A673 (cell line): ENCODE measurements at regions not wholly inside any gene's neighbourhood (a gene's known extent, or its start where the extent isn't known, plus 50 kb on each side); places are given as distances from the start of the nearest gene placed in this dataset.

ENCODE experiments used
- BruUV-seq: library from RNA; stranded (reverse); fragments of 400-500 nt; replicated peaks from 2 replicates; lab custom pipeline; 2021; lab: Mats Ljungman, UMichigan
- CTCF ChIA-PET: fragments of 300-600 bp; sonication (Branson Sonifier 250); formaldehyde crosslinking; loops from one replicate; lab custom pipeline; 2022; ENCODE audit warnings: antibody characterized with exemption; lab: Charles Lee
- POLR2A ChIA-PET: fragments of 300-600 bp; sonication (Branson Sonifier 250); formaldehyde crosslinking; loops from one replicate; lab custom pipeline; 2022; ENCODE audit warnings: antibody characterized with exemption; ENCODE audit not compliant: low non-redundant PET; lab: Charles Lee
- DNase-seq: peaks from one replicate; pipeline ENCODE4 v3.0.0-alpha.2; 2015; ENCODE audit warnings: low spot score
- H3K27ac ChIP-seq: fragments of 200-600 bp; sonication (generic); 2 replicates; pipeline ENCODE4 v1.5.1; 2016; ENCODE audit warnings: mixed run types, low read depth, mild to moderate bottlenecking, mixed read lengths, antibody characterized with exemption, low read length; ENCODE audit not compliant: poor library complexity, severe bottlenecking
- H3K27me3 ChIP-seq: fragments of 200-600 bp; sonication (generic); replicated peaks from 2 replicates; pipeline ENCODE4 v1.6.1; 2017; ENCODE audit warnings: mixed run types, low read depth, mild to moderate bottlenecking, mixed read lengths, antibody characterized with exemption, low read length; ENCODE audit not compliant: insufficient read depth, poor library complexity
- H3K36me3 ChIP-seq: fragments of 200-600 bp; sonication (generic); 2 replicates; pipeline ENCODE4 v1.6.1; 2016; ENCODE audit warnings: mixed run types, mild to moderate bottlenecking, mixed read lengths, antibody characterized with exemption, low read length; ENCODE audit not compliant: insufficient read depth, poor library complexity, severe bottlenecking
- H3K4me1 ChIP-seq: fragments of 200-600 bp; sonication (generic); 2 replicates; pipeline ENCODE4 v1.6.1; 2017; ENCODE audit warnings: mixed run types, mild to moderate bottlenecking, mixed read lengths, antibody characterized with exemption, low read length; ENCODE audit not compliant: insufficient read depth, poor library complexity, severe bottlenecking
- H3K4me3 ChIP-seq: fragments of 200-600 bp; sonication (generic); 2 replicates; pipeline ENCODE4 v1.5.1; 2016; ENCODE audit warnings: low read depth, mixed run types, mild to moderate bottlenecking, mixed read lengths, low read length; ENCODE audit not compliant: poor library complexity, severe bottlenecking
- H3K9me3 ChIP-seq: fragments of 200-600 bp; sonication (generic); 2 replicates; pipeline ENCODE4 v1.6.1; 2016; ENCODE audit warnings: mixed run types, low read depth, mild to moderate bottlenecking, mixed read lengths, antibody characterized with exemption, low read length; ENCODE audit not compliant: poor library complexity, severe bottlenecking
- EZH2 ChIP-seq: fragments of 200-600 bp; sonication (generic); IDR thresholded peaks from 2 replicates; pipeline ENCODE4 v1.6.1; 2017; ENCODE audit warnings: borderline replicate concordance, low read depth, mild to moderate bottlenecking, mixed read lengths, antibody characterized with exemption, low read length; ENCODE audit not compliant: poor library complexity, severe bottlenecking
- intact Hi-C: fragments of 100-400 bp; cut with micrococcal nuclease; formaldehyde crosslinking; loops from one replicate; pipeline ENCODE4 v1.10.0; 2022; ENCODE audit not compliant: unreplicated experiment
- TF ChIP-seq, protein P1 (sequence below): fragments of 300-800, 200-600 bp; sonication (generic); conservative IDR thresholded peaks from 2 replicates; pipeline ENCODE4 v1.5.1; 2017; ENCODE audit warnings: low read depth, mild to moderate bottlenecking, antibody characterized with exemption, low read length, moderate library complexity, mixed read lengths

DNA sequence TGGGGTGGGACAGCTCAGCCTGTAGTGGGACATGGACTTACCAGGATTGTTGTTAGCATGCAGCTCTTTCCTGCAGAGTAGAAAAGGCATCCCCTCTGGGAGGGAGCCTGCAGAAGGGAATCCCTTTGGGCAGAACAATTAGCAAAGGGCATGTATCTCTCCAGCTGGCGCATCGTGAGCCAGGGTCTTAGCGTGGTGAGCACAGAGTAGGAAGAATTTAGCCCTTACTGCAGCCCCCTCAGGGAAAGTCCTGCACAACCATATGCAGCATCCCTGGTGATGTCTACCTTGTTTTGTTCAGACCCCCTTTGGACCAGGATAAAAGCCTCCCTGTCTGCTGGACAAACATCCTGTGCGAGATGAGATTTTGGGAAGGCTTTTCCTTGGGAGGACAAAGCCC is 292.1 kb downstream of the SLC4A3 start:
- intact Hi-C loops, result no loop called here
- POLR2A ChIA-PET, result no interaction called here
- Histone ChIP-seq H3K36me3 (no peaks in the 10 kb centered on the region), H3K27ac (no peak overlapping the region), H3K4me3 (no peak overlapping the region), H3K4me1 (peaks cover 31% of the 10 kb centered on the region), H3K9me3 (no peaks in the 10 kb centered on the region), H3K27me3 (peaks cover 5% of the 10 kb centered on the region)
- CTCF ChIA-PET, result no interaction called here
- DNase-seq, result no peak
- no TSS peak for BruUV-seq
- TF ChIP-seq, protein P1, sequence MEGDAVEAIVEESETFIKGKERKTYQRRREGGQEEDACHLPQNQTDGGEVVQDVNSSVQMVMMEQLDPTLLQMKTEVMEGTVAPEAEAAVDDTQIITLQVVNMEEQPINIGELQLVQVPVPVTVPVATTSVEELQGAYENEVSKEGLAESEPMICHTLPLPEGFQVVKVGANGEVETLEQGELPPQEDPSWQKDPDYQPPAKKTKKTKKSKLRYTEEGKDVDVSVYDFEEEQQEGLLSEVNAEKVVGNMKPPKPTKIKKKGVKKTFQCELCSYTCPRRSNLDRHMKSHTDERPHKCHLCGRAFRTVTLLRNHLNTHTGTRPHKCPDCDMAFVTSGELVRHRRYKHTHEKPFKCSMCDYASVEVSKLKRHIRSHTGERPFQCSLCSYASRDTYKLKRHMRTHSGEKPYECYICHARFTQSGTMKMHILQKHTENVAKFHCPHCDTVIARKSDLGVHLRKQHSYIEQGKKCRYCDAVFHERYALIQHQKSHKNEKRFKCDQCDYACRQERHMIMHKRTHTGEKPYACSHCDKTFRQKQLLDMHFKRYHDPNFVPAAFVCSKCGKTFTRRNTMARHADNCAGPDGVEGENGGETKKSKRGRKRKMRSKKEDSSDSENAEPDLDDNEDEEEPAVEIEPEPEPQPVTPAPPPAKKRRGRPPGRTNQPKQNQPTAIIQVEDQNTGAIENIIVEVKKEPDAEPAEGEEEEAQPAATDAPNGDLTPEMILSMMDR, result no peak
- no peak for TF ChIP-seq EZH2

DNA sequence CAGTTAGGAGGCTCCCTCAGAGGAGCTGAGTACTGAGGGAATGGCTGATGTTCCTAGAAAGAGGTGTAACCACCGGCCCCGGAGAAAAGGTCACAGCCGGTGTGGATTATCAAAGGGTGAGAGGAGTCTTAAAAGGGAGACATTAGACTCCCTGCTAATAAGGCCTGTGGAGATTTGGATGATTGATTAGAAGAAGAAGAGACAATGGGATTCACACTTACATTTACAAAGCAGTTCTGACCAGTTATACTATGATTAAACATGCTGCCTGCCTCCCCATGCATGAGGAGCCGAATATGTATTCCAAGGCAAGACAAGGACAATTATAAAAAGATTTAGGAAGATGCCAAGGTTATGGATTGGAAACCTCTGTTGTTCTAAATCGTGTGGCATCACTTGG is 302.4 kb downstream of the SLC4A3 start:
- H3K27ac ChIP-seq, result no peak overlapping the region
- CTCF ChIA-PET, result no interaction called here
- no TSS peak for BruUV-seq
- H3K27me3 ChIP-seq, result no peaks in the 10 kb centered on the region
- no peaks in the 10 kb centered on the region for H3K4me1 ChIP-seq
- POLR2A ChIA-PET, result no interaction called here
- intact Hi-C loops, result no loop called here
- no peak overlapping the region for H3K4me3 ChIP-seq
- DNase-seq, result no peak
- H3K9me3 ChIP-seq, result no peaks in the 10 kb centered on the region
- TF ChIP-seq EZH2, result no peak
- TF ChIP-seq, protein P1, result no peak
- no peaks in the 10 kb centered on the region for H3K36me3 ChIP-seq

DNA sequence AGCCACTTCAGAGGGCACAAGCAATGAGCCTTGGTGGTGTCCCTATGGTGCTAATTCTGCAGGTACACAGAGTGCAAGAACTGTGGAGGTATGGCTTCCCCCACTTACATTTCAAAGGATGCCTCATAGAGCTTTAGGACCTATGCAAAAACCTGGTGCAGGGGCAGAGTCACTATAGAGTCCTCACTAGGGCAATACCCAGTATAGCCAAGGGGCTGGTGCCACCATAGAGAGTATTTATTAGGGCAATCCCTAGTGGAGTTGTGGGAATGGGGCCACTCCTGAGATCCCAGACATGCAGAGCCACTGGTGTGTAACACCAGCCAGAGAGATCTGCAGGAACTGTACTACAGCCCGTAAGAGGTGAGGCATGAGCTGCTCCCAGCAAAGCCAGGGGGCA is 312.2 kb downstream of the SLC4A3 start:
- CTCF ChIA-PET, result no interaction called here
- POLR2A ChIA-PET, result no interaction called here
- Histone ChIP-seq H3K9me3 (no peaks in the 10 kb centered on the region), H3K4me1 (no peaks in the 10 kb centered on the region), H3K4me3 (no peak overlapping the region), H3K27me3 (no peaks in the 10 kb centered on the region), H3K27ac (no peak overlapping the region), H3K36me3 (no peaks in the 10 kb centered on the region)
- DNase-seq, result no peak
- intact Hi-C loops, result no loop called here
- BruUV-seq, result no TSS peak
- TF ChIP-seq, protein P1, result no peak
- no peak for TF ChIP-seq EZH2
